OCI-LY3 (cell line): ENCODE measurements at regions not wholly inside any gene's neighbourhood (a gene's known extent, or its start where the extent isn't known, plus 50 kb on each side); places are given as distances from the start of the nearest gene placed in this dataset.
"Not testable (repeated sequence)": the region's sequence is repeated elsewhere in the genome, so short reads cannot be mapped to it uniquely, and the experiment has no call there.

ENCODE experiments used
- H2AFZ ChIP-seq: fragments of 200-600, 300-600 bp; shearing (Covaris generic); 2 replicates; pipeline ENCODE4 v1.6.0; 2014; ENCODE audit warnings: antibody characterized with exemption, low read depth, low read length
- H3K27ac ChIP-seq: fragments of 200-600, 300-600 bp; sonication (generic); 2 replicates; pipeline ENCODE4 v1.5.1; 2014; ENCODE audit warnings: mild to moderate bottlenecking, low read length, moderate library complexity, mixed read lengths
- H3K27me3 ChIP-seq: fragments of 200-600, 300-600 bp; sonication (generic); 2 replicates; pipeline ENCODE4 v1.6.1; 2014; ENCODE audit warnings: low read depth, low read length, mixed read lengths
- H3K36me3 ChIP-seq: fragments of 200-600, 300-600 bp; sonication (generic); replicated peaks from 2 replicates; pipeline ENCODE3; 2014; ENCODE audit warnings: low read depth, low read length, mixed read lengths
- H3K4me1 ChIP-seq: fragments of 300-600, 200-600 bp; sonication (generic); 2 replicates; pipeline ENCODE4 v1.6.1; 2014; ENCODE audit warnings: low read length, mixed read lengths
- H3K4me2 ChIP-seq: fragments of 200-600, 300-600 bp; sonication (generic); 2 replicates; pipeline ENCODE4 v1.6.1; 2014; ENCODE audit warnings: low read length, mixed read lengths
- H3K4me3 ChIP-seq: fragments of 300-600, 200-600 bp; sonication (generic); 2 replicates; pipeline ENCODE4 v1.5.1; 2014; ENCODE audit warnings: antibody characterized with exemption, mild to moderate bottlenecking, low read length, moderate library complexity
- H3K79me2 ChIP-seq: fragments of 300-600, 200-600 bp; shearing (Covaris generic); 2 replicates; pipeline ENCODE4 v1.6.1; 2014; ENCODE audit warnings: mild to moderate bottlenecking, low read length, mixed read lengths
- H3K9ac ChIP-seq: fragments of 300-600, 200-600 bp; shearing (Covaris generic); 2 replicates; pipeline ENCODE4 v1.6.0; 2014; ENCODE audit warnings: mild to moderate bottlenecking, low read length, moderate library complexity
- H3K9me3 ChIP-seq: fragments of 200-600, 300-600 bp; shearing (Covaris generic); 2 replicates; pipeline ENCODE4 v1.6.1; 2014; ENCODE audit warnings: low read length, mixed read lengths; ENCODE audit not compliant: insufficient read depth
- H4K20me1 ChIP-seq: fragments of 200-600, 300-600 bp; sonication (generic); 2 replicates; pipeline ENCODE4 v1.6.1; 2016; ENCODE audit warnings: low read length, mixed read lengths; ENCODE audit not compliant: insufficient read depth
- CTCF ChIP-seq: fragments of 200-600, 300-600 bp; sonication (generic); IDR thresholded peaks from 2 replicates; pipeline ENCODE4 v1.5.1; 2014; ENCODE audit warnings: antibody characterized with exemption, low read length, low read depth
- EZH2phosphoT487 ChIP-seq: fragments of 200-600 bp; shearing (Covaris generic); IDR thresholded peaks from 2 replicates; pipeline ENCODE4 v1.6.1; 2018; ENCODE audit warnings: antibody characterized with exemption, mixed run types, low read depth

- TF ChIP-seq CTCF (no peak), EZH2phosphoT487 (no peak)
- Histone ChIP-seq H3K4me3 (no peak overlapping the region), H3K9me3 (no peaks in the 10 kb centered on the region), H3K36me3 (no peaks in the 10 kb centered on the region), H3K79me2 (no peaks in the 10 kb centered on the region), H4K20me1 (no peaks in the 10 kb centered on the region), H3K27ac (no peak overlapping the region), H3K27me3 (peaks cover 89% of the 10 kb centered on the region), H3K4me1 (no peaks in the 10 kb centered on the region), H3K9ac (no peak overlapping the region), H3K4me2 (no peak overlapping the region), H2AFZ (no peak overlapping the region)
Measured at GRCh38 chr20:58765780-58766179, 73.2 kb downstream of the NPEPL1 start.

- H2AFZ ChIP-seq, H3K4me2 ChIP-seq, H3K4me3 ChIP-seq, H3K4me1 ChIP-seq, H3K9me3 ChIP-seq, H4K20me1 ChIP-seq, H3K27ac ChIP-seq, H3K9ac ChIP-seq, H3K79me2 ChIP-seq, H3K36me3 ChIP-seq: not testable (repeated sequence)
- peaks cover 84% of the 10 kb centered on the region for H3K27me3 ChIP-seq
Measured at GRCh38 chr20:58767817-58768216, 75.2 kb downstream of the NPEPL1 start.
